ENCODE measurements at regions not wholly inside any gene's neighbourhood (a gene's known extent, or its start where the extent isn't known, plus 50 kb on each side); places are given as distances from the start of the nearest gene placed in this dataset.

DNA sequence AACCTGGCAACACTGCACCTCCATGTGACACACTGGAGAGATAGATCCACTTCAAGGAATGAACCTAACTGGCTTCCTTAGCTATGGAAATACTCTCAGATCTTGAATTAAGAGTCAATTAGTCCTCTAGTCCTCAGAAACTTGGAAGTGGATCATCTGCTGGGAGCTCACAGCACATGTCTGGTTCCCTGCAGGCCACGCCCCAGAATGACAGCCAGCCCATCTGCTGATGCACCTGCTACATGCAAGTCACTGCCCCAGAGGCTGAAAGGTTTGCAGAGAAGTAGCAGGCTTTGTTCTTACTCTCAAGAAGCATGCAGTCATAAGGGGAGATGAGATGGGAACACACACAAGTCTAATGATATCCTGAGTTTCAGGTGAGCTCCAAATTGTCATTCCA, 275.9 kb downstream of the SKAP2 start:
- TF ChIP-seq POLR2A (IDR thresholded peaks at IDR 0.05) (no peak), CTCF (IDR thresholded peaks at IDR 0.05) (no peak)
